Right forelimb (tissue), 1 donor: ENCODE measurements at regions not wholly inside any gene's neighbourhood (a gene's known extent, or its start where the extent isn't known, plus 50 kb on each side); places are given as distances from the start of the nearest gene placed in this dataset.

ENCODE experiments used
- DNase-seq: peaks from one replicate; pipeline ENCODE4 v3.0.0-alpha.2; 2018

DNA sequence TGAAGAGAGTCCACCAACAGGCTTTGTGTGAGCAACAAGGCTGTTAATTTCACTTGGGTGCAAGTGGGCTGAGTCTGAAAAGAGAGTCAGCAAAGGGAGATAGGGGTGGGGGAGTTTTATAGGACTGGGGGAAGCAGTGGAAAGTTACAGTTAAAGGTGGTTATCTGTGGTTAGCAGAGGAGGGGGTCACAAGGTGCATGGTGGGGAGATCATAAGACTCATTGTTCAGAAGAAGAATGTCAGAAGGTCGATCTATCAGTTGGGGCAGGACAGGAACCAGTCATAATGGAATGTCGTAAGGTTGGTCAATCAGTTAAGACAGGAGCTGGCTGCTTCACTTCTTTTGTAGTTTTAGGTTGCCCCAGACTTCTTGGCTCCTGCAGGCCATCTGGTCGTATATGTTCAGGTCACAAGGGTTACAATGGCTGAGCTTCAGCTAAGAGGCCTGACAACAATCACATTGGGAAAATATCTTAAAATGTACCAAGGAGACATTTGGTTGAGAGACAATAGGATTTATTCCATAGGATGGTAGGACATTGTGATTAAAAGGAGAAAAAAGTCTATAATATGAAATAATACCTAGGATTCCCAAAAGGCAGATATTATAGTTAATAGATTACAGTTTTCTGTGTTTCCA, 356.4 kb downstream of the ANKRD7 start:
- no peak for DNase-seq

- no peak for DNase-seq
These were observed 359.1 kb downstream of the ANKRD7 start for GRCh38 chr7:118583641-118584040.

DNA sequence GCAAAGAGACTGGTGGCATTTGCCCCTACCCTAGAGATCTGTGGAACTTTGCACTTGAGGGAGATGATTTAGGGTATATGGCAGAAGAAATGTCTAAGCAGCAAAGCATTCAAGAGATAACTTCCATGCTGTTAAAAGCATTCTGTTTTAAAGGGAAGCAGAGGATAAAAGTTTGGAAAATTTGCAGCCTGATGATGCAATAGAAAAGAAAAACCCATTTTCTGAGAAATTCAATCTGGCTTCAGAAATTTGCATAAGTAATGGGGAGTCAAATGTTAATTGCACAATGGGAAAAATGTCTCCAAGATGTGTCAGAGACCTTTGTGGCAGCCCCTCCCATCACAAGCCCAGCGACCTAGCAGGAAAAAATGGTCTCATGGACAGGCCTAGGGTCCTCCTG, 361.7 kb downstream of the ANKRD7 start:
- no peak for DNase-seq

GRCh38 chr7:118590107-118590506, 365.6 kb downstream of the ANKRD7 start:
- DNase-seq, result no peak

GRCh38 chr7:118602090-118602489, 377.6 kb downstream of the ANKRD7 start:
- no peak for DNase-seq

- no peak for DNase-seq
These were observed 382.1 kb downstream of the ANKRD7 start for GRCh38 chr7:118606602-118607001.

GRCh38 chr7:118609207-118609606, 384.7 kb downstream of the ANKRD7 start:
- DNase-seq, result no peak

- DNase-seq, result no peak
These were observed 391.2 kb downstream of the ANKRD7 start for GRCh38 chr7:118615681-118616080.

DNA sequence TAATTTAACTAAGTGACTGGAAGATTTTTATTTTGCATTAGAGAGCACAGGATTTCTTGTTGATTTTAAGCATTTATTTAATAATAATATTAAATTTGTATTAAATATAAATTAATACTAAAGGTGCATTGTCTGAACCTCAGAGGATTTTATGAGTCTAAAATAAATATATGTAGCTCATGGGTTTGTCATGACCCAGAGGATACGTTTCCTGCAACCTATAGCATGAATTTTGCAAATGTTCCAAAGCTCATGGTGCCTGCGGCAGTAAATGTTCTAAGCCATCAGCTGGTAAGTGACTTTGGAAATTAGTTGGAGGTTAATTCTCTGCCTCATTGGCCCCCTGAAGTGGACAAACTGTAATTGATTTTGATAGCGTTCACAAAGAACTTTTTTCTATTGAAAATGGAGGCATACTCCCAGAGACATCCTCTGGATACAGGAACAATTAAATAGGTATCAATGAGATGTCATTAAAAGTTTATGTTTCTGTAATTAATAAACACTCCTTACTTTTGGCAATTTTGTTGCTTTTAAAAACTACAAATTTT, 397.4 kb downstream of the ANKRD7 start:
- DNase-seq, result no peak

- DNase-seq, result no peak
These were observed 402.2 kb downstream of the ANKRD7 start for GRCh38 chr7:118626739-118627138.

DNA sequence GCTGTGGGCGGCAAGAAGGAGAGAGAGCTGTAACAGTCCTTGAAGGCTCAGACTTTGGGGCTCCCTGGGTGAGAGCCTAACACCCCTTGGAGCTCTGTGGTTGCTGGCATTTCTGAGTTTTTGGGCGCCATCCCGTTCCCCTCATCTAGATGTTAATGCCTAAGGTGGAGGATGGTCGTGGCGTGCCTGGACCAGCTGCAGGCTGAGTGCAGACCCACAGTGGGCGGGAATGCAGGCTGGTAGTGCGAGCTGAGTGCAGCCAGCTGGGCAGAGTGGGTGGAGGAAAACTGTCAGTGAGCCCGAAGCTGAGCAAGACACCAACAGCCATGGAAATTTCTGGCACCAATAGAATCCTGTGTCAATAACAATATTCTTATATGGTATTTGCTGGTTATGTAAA, 403.0 kb downstream of the ANKRD7 start:
- DNase-seq, result no peak

DNA sequence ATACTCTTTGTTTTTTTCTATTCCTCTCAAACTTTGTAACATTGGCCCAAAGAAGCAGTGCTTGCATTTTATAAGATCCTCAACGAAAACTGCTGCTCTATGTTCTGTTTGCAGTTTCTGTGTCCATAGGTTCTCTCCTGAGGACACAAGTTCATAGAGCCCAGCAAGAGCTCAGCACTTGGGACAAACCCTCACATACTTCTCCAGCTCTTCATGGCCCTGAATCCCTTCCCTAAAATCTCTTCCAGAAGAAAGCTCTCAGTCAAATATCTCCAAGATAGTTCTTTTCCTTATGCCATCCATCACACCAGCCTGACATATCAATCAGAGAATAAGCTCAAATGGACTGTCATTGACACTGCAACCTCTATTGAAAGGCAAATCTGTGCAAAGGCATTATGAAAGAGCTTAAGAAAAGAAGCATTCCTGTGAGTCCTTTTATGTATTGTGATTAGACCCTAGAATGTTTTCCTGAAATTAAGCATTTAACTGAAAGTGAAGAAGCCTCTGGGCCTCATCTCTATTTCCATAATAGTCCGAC, 405.5 kb downstream of the ANKRD7 start:
- no peak for DNase-seq

DNA sequence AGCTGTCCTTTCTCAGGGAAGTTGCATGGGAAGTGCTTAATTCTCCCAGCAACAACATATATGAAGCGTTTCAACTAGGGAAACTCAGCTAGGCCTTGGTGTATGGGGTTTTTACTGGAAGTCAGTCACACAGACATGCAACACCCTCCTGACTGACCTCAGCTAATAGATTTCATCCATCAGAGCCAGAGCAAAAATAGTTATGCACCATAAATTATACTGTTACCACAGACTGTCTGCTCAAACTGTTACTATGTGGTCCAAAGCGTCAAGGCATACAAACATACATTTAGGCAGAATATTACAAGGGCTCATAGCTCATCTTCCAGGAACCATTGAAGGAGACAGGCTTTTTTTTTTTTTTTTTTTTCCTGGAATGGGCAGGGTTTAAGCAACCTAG, 417.9 kb downstream of the ANKRD7 start:
- DNase-seq, result no peak

- DNase-seq, result no peak
These were observed 419.8 kb downstream of the ANKRD7 start for GRCh38 chr7:118644346-118644745.

GRCh38 chr7:118648002-118648401, 423.5 kb downstream of the ANKRD7 start:
- DNase-seq, result no peak

GRCh38 chr7:118657391-118658005, 433.0 kb downstream of the ANKRD7 start:
- DNase-seq, result no peak

DNA sequence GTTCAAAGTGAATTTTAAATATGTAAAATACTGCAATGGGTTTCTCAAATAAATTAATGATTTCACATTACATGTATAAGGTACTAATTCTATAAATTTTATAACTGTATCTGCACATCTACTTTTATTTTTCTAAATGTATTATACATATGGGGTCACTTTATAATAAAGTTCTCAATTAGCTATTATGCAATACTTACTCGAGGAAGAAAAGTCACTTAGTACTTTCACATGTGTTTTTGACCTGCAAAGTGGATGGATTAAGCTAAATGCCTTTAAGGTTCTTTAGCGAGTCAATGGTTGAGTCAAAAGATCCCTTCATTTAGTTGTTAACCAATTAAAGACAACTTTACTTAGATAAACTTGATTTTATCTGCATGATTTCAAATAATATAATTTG, 437.8 kb downstream of the ANKRD7 start:
- no peak for DNase-seq

- DNase-seq, result no peak
These were observed 440.0 kb downstream of the ANKRD7 start for GRCh38 chr7:118664498-118664897.

- DNase-seq, result no peak
These were observed 446.6 kb downstream of the ANKRD7 start for GRCh38 chr7:118671149-118671548.

- no peak for DNase-seq
These were observed 460.3 kb downstream of the ANKRD7 start for GRCh38 chr7:118684796-118685195.

DNA sequence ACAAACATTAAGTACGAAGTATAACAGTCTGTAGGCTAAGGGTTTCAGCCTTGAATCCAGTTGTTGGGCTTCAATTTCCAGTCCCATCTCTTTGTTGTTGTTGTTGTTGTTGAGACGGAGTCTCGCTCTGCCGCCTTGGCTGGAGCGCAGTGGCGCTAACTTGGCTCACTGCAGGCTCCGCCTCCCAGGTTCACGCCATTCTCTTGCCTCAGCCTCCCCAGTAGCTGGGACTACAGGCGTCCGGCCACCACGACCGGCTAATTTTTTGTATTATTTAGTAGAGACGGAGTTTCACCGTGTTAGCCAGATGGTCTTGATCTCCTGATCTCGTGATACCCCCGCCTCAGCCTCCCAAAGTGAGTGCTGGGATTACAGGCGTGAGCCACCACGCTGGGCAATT, 464.9 kb downstream of the ANKRD7 start:
- DNase-seq, result no peak

- no peak for DNase-seq
These were observed 472.4 kb downstream of the ANKRD7 start for GRCh38 chr7:118696879-118697278.

GRCh38 chr7:118699222-118699621, 474.7 kb downstream of the ANKRD7 start:
- DNase-seq, result no peak

- peak; percentile 38 for DNase-seq
These were observed 484.2 kb downstream of the ANKRD7 start for GRCh38 chr7:118708741-118709140.
